Endothelial cell of umbilical vein (primary cell): ENCODE measurements at regions not wholly inside any gene's neighbourhood (a gene's known extent, or its start where the extent isn't known, plus 50 kb on each side); places are given as distances from the start of the nearest gene placed in this dataset.

Experiments used
- BruUV-seq: library from RNA; stranded (reverse); fragments of 400-500 nt; replicated peaks from 2 replicates; lab custom pipeline; 2021; lab: Mats Ljungman, UMichigan
- CTCF ChIA-PET: fragments of 300-600, 350-600 bp; sonication (Branson Sonifier 250); formaldehyde crosslinking; loops from one replicate; lab custom pipeline; 2021; ENCODE audit warnings: antibody characterized with exemption, inconsistent platforms; lab: Charles Lee
- POLR2A ChIA-PET: fragments of 300-600, 350-600 bp; sonication (Branson Sonifier 250); formaldehyde crosslinking; loops from one replicate; lab custom pipeline; 2021; ENCODE audit warnings: antibody characterized with exemption, inconsistent platforms; lab: Charles Lee
- DNase-seq: peaks from one replicate; pipeline ENCODE4 v3.0.0-alpha.2; 2011; ENCODE audit warnings: low read depth, low spot score
- FAIRE-seq: peaks from 2 replicates; lab custom pipeline; 2011; peaks lifted over from hg19 to GRCh38; lab: Jason Lieb, UNC
- H2AFZ ChIP-seq: 2 replicates; pipeline ENCODE4 v1.6.0; 2012; ENCODE audit warnings: low read depth, low read length, control low read depth, inconsistent platforms
- H3K27ac ChIP-seq: 2 replicates; pipeline ENCODE4 v1.5.1; 2011; ENCODE audit warnings: low read depth, mild to moderate bottlenecking, control low read depth, low read length, moderate library complexity; ENCODE audit not compliant: insufficient read depth
- H3K27me3 ChIP-seq, 2 experiments: 2 replicates each; pipeline versions ENCODE4 v1.6.0 to v1.6.1; 2011; ENCODE audit warnings: low read length in 2 of 2, mixed read lengths in 1 of 2; ENCODE audit not compliant: control insufficient read depth in 2 of 2, insufficient read depth in 2 of 2
- H3K36me3 ChIP-seq, 2 experiments: 2 replicates in 1 of 2; 3 replicates in 1 of 2; pipeline ENCODE4 v1.5.1; 2011; ENCODE audit warnings: low read length in 2 of 2, mild to moderate bottlenecking in 1 of 2, moderate library complexity in 1 of 2; ENCODE audit not compliant: control insufficient read depth in 2 of 2, insufficient read depth in 2 of 2; ENCODE audit errors: extremely low read depth in 1 of 2
- H3K4me1 ChIP-seq: 3 replicates; pipeline ENCODE4 v1.5.1; 2011; ENCODE audit warnings: mild to moderate bottlenecking, low read length; ENCODE audit not compliant: control insufficient read depth, insufficient read depth; ENCODE audit errors: extremely low read depth
- H3K4me2 ChIP-seq: 2 replicates; pipeline ENCODE4 v1.6.1; 2011; ENCODE audit warnings: low read length, control low read depth, mixed read lengths; ENCODE audit not compliant: insufficient read depth
- H3K4me3 ChIP-seq, 3 experiments: fragments of 200-600 bp in 1 of 3; sonication (generic), shearing (Covaris generic) in 1 of 3; replicated peaks in 1 of 3; 2 replicates each; pipeline ENCODE4 v1.5.1; 2011 to 2016; ENCODE audit warnings: control low read depth in 3 of 3, low read length in 3 of 3, mild to moderate bottlenecking in 2 of 3, inconsistent platforms in 1 of 3, low read depth in 1 of 3, moderate library complexity in 1 of 3; ENCODE audit not compliant: insufficient read depth in 1 of 3
- H3K79me2 ChIP-seq: 2 replicates; pipeline ENCODE4 v1.6.0; 2012; ENCODE audit warnings: low read length, inconsistent platforms; ENCODE audit not compliant: control insufficient read depth, insufficient read depth
- H3K9ac ChIP-seq: replicated peaks from 2 replicates; pipeline ENCODE3; 2011; ENCODE audit warnings: low read length, control low read depth; ENCODE audit not compliant: insufficient read depth; ENCODE audit errors: extremely low read depth
- H3K9me1 ChIP-seq: replicated peaks from 3 replicates; pipeline ENCODE4 v1.6.0; 2011; ENCODE audit warnings: mild to moderate bottlenecking, low read length; ENCODE audit not compliant: control insufficient read depth, insufficient read depth; ENCODE audit errors: extremely low read depth
- H3K9me3 ChIP-seq: replicated peaks from 2 replicates; pipeline ENCODE4 v1.5.1; 2012; ENCODE audit warnings: low read length, inconsistent platforms; ENCODE audit not compliant: control insufficient read depth, insufficient read depth
- H4K20me1 ChIP-seq: replicated peaks from 2 replicates; pipeline ENCODE3; 2011; ENCODE audit warnings: mild to moderate bottlenecking, low read length; ENCODE audit not compliant: control insufficient read depth, insufficient read depth; ENCODE audit errors: extremely low read depth
- EZH2 ChIP-seq: IDR thresholded peaks from 2 replicates; pipeline ENCODE4 v1.6.1; 2012; ENCODE audit warnings: borderline replicate concordance, low read depth, mild to moderate bottlenecking, moderate library complexity, low read length, inconsistent platforms; ENCODE audit not compliant: severe bottlenecking
- FOS ChIP-seq: IDR thresholded peaks from 2 replicates; pipeline ENCODE4 v1.6.1; 2011; ENCODE audit warnings: mild to moderate bottlenecking, low read length, moderate library complexity, borderline replicate concordance; ENCODE audit not compliant: insufficient read depth
- GATA2 ChIP-seq: IDR thresholded peaks from 2 replicates; pipeline ENCODE4 v1.7.0; 2011; ENCODE audit warnings: low read depth, mild to moderate bottlenecking, moderate library complexity, mixed read lengths, low read length; ENCODE audit not compliant: insufficient read length, insufficient read depth
- JUN ChIP-seq: IDR thresholded peaks from 2 replicates; pipeline ENCODE4 v1.6.1; 2011; ENCODE audit warnings: borderline replicate concordance, low read depth; ENCODE audit not compliant: insufficient read length, insufficient read depth
- MYC ChIP-seq: IDR thresholded peaks from one replicate; pipeline ENCODE4 v1.6.1; 2011; ENCODE audit warnings: mild to moderate bottlenecking, low read depth, low read length
- POLR2A ChIP-seq: IDR thresholded peaks from 2 replicates; pipeline ENCODE4 v1.6.1; 2012; ENCODE audit warnings: low read depth, mild to moderate bottlenecking, control low read depth, low read length
- POLR2AphosphoS5 ChIP-seq: IDR thresholded peaks from 2 replicates; pipeline ENCODE4 v1.6.1; 2012; ENCODE audit warnings: low read depth, mild to moderate bottlenecking, control low read depth, low read length, moderate library complexity; ENCODE audit not compliant: insufficient read depth
- dilution Hi-C: fragments of 300-500 bp; cut with MboI; formaldehyde crosslinking; loops from one replicate; pipeline ENCODE4 v1.15.0; 2019; ENCODE audit warnings: low sequenced_read_pairs; ENCODE audit not compliant: extremely low pct_ligation_motif_present
- intact Hi-C: fragments of 100-400 bp; cut with micrococcal nuclease; formaldehyde crosslinking; loops from one replicate; pipeline ENCODE4 v1.10.0; 2022
- TF ChIP-seq, protein P1 (sequence below), 2 donors: IDR thresholded peaks; 1 replicate in 1 of 2; 2 replicates in 1 of 2; pipeline ENCODE4 v1.5.1; 2011; ENCODE audit warnings: low read length in 2 of 2, mild to moderate bottlenecking in 2 of 2, moderate library complexity in 2 of 2, control low read depth in 1 of 2, inconsistent platforms in 1 of 2, low read depth in 1 of 2; ENCODE audit not compliant: insufficient read depth in 1 of 2; ENCODE audit errors: extremely low read depth in 1 of 2
- TF ChIP-seq, protein P2 (sequence below): IDR thresholded peaks from 2 replicates; pipeline ENCODE4 v1.6.1; 2011; ENCODE audit not compliant: insufficient read depth, insufficient read length

DNA sequence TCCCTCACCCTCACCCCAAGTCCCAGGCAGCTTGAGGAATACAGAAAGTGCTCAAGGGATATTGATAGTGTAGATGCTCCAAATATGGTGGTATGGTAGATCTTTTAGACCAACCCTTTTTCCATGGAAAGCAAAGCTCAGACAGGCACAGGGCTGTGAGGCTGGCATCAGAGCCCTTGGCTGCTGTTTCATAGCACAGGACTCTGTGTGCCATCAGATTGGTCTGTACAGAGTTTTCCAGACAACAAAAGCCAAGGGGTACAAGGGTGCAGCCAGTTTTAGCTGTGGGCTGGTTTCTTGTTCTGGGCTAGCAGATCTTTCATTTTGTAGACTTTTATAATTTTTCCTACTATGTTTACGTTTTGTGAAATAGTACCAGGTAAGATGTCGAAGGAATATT, 296.9 kb upstream of the TNP1 start:
- Histone ChIP-seq H3K4me3 (no peak overlapping the region), H3K9me1 (no peaks in the 10 kb centered on the region), H4K20me1 (no peaks in the 10 kb centered on the region), H3K36me3 (no peaks in the 10 kb centered on the region), H3K9me3 (no peaks in the 10 kb centered on the region), H3K4me1 (peaks cover 7% of the 10 kb centered on the region), H2AFZ (no peak overlapping the region), H3K27ac (no peak overlapping the region), H3K27me3 (peaks cover 14 to 20% of the 10 kb centered on the region in 2 experiments), H3K9ac (no peak overlapping the region), H3K79me2 (no peaks in the 10 kb centered on the region), H3K4me2 (no peak overlapping the region)
- no peak for DNase-seq
- no peak for FAIRE-seq
- intact Hi-C loops (no loop called here), dilution Hi-C loops (loop anchor here (25.0 kb wide), 1 partner anchor 330 kb away; no protein-coding TSS in a partner anchor)
- TF ChIP-seq EZH2: no peak
- TF ChIP-seq POLR2AphosphoS5: no peak
- TF ChIP-seq JUN: no peak
- CTCF ChIA-PET: interaction anchor here (3.3 kb wide), 1 partner anchor 10 kb away, joined by 20 read pairs; no protein-coding TSS in a partner anchor
- POLR2A ChIA-PET: no interaction called here
- BruUV-seq: no TSS peak

DNA sequence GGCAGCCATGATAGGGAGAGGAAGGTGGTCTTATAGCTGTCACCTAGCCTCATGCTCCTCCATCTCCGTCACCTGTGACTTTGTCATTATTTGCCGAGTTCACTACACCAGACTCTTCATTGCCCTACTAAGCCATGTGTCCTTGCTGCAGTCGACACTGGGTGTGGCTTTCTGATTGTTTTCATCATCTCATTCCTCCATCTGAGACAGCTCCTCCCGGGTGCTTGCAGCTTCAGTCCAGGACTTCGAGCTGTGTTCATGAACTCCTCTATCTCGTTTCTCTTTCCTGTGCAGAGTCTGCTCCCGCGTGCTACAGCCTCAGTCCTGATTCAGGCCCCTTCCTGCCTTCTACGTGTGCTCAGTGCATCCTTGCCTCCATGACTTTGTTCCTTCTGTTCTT, 295.1 kb upstream of the TNP1 start:
- Histone ChIP-seq H3K27ac (no peak overlapping the region), H2AFZ (no peak overlapping the region), H3K36me3 (no peaks in the 10 kb centered on the region), H3K79me2 (no peaks in the 10 kb centered on the region), H3K9ac (no peak overlapping the region), H4K20me1 (no peaks in the 10 kb centered on the region), H3K4me2 (no peak overlapping the region), H3K27me3 (peaks cover 14 to 23% of the 10 kb centered on the region in 2 experiments), H3K9me3 (no peaks in the 10 kb centered on the region), H3K4me3 (no peak overlapping the region), H3K4me1 (no peaks in the 10 kb centered on the region), H3K9me1 (no peaks in the 10 kb centered on the region)
- POLR2A ChIA-PET: no interaction called here
- no peak for FAIRE-seq
- dilution Hi-C loops (loop anchor here (25.0 kb wide), 1 partner anchor 332 kb away; no protein-coding TSS in a partner anchor), intact Hi-C loops (no loop called here)
- no TSS peak for BruUV-seq
- TF ChIP-seq FOS (no peak), EZH2 (no peak), MYC (no peak), POLR2AphosphoS5 (no peak), JUN (no peak), POLR2A (no peak), GATA2 (no peak)
- TF ChIP-seq, protein P1, sequence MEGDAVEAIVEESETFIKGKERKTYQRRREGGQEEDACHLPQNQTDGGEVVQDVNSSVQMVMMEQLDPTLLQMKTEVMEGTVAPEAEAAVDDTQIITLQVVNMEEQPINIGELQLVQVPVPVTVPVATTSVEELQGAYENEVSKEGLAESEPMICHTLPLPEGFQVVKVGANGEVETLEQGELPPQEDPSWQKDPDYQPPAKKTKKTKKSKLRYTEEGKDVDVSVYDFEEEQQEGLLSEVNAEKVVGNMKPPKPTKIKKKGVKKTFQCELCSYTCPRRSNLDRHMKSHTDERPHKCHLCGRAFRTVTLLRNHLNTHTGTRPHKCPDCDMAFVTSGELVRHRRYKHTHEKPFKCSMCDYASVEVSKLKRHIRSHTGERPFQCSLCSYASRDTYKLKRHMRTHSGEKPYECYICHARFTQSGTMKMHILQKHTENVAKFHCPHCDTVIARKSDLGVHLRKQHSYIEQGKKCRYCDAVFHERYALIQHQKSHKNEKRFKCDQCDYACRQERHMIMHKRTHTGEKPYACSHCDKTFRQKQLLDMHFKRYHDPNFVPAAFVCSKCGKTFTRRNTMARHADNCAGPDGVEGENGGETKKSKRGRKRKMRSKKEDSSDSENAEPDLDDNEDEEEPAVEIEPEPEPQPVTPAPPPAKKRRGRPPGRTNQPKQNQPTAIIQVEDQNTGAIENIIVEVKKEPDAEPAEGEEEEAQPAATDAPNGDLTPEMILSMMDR (IDR thresholded peaks at IDR 0.05; ENCODE audit: extremely low read depth in 1 of 2, insufficient read depth in 1 of 2, low read depth in 1 of 2, low read length in 2 of 2): no peak
- TF ChIP-seq, protein P2, sequence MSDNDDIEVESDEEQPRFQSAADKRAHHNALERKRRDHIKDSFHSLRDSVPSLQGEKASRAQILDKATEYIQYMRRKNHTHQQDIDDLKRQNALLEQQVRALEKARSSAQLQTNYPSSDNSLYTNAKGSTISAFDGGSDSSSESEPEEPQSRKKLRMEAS: no peak
- no peak for DNase-seq
- CTCF ChIA-PET: interaction anchor here (3.3 kb wide), 1 partner anchor 12 kb away, joined by 20 read pairs; no protein-coding TSS in a partner anchor
